Heart right ventricle (tissue), 16 donors: ENCODE measurements at regions not wholly inside any gene's neighbourhood (a gene's known extent, or its start where the extent isn't known, plus 50 kb on each side); places are given as distances from the start of the nearest gene placed in this dataset.
A peak's percentile ranks its signal among the peaks of the same experiment; 100 is the strongest.

Experiments used
- ATAC-seq, 8 donors: fragments of 200-7000 bp; cut with Tn5 transposase; one replicate each; pipeline ENCODE4 v1.9.1; 2020; ENCODE audit warnings: mild to moderate bottlenecking in 8 of 8, moderate library complexity in 8 of 8, moderate number of reproducible peaks in 1 of 8
- DNase-seq, 2 donors: peaks; one replicate each; pipeline ENCODE4 v3.0.0-alpha.2; 2020
- H3K27ac ChIP-seq, 10 donors: fragments of 200-600 bp; sonication (generic) in 2 of 10; one replicate each; pipeline versions ENCODE4 v1.5.0 to v1.8.0; 2020 to 2022; ENCODE audit warnings: mild to moderate bottlenecking in 3 of 10
- H3K27me3 ChIP-seq, 7 donors: fragments of 200-600 bp; one replicate each; pipeline ENCODE4 v1.8.0; 2021 to 2022; ENCODE audit warnings: mild to moderate bottlenecking in 2 of 7
- H3K36me3 ChIP-seq, 9 donors: fragments of 200-600 bp; sonication (generic) in 1 of 9; one replicate each; pipeline versions ENCODE4 v1.5.0 to v1.8.0; 2020 to 2022; ENCODE audit warnings: mild to moderate bottlenecking in 2 of 9
- H3K4me1 ChIP-seq, 9 donors: fragments of 200-600 bp; sonication (generic) in 1 of 9; one replicate each; pipeline versions ENCODE4 v1.5.0 to v1.8.0; 2020 to 2022; ENCODE audit warnings: mild to moderate bottlenecking in 4 of 9
- H3K4me3 ChIP-seq, 10 donors: fragments of 200-600 bp; sonication (generic) in 2 of 10; one replicate each; pipeline versions ENCODE4 v1.5.0 to v1.8.0; 2020 to 2022; ENCODE audit warnings: mild to moderate bottlenecking in 7 of 10, moderate library complexity in 2 of 10
- H3K9me3 ChIP-seq, 11 donors: fragments of 200-600 bp in 10 of 11; sonication (generic) in 2 of 11; one replicate each; pipeline versions ENCODE4 v1.5.0 to v1.8.0; 2013 to 2022; ENCODE audit warnings: mild to moderate bottlenecking in 2 of 11, control low read depth in 1 of 11, moderate library complexity in 1 of 11
- WGBS, 2 donors: extraction: QIAGEN DNeasy Blood & Tissue Kit; methylation state at CpG; one replicate each; pipeline ENCODE4 v1.1.7; 2013; ENCODE audit warnings: inconsistent platforms in 1 of 2; 5-methylcytosine and 5-hydroxymethylcytosine counted together
- intact Hi-C, 10 donors: fragments of 100-400 bp; cut with DNase I; formaldehyde crosslinking; loops; one replicate each; pipeline versions ENCODE4 v1.11.1 to v1.14.2; 2022
- TF ChIP-seq, protein P1 (sequence below), 9 donors: fragments of 200-600 bp; sonication (generic) in 2 of 9; IDR thresholded peaks; one replicate each; pipeline versions ENCODE4 v1.5.0 to v1.8.0; 2021 to 2022; ENCODE audit warnings: antibody characterized with exemption in 9 of 9, mild to moderate bottlenecking in 5 of 9, moderate library complexity in 1 of 9
- donor health status: Arrhythmogenic right ventricular cardiomyopathy.
- donor health status: ischemic (EF 13 %, LVEDD 7.1; RV severe dilation, severe dysfunction).
- donor health status: healthy with polysubstance abuse.
- donor health status: DM: no; HTN: yes; CAD: no.
- donor health status: DM: no; HTN: no; CAD: no.
- donor health status: ischemic (EF 25% LVEDD 6.9; RV normal size, moderate dysfunction).
- donor health status: ischemic (EF 25% LVEDD 5.7; RV mildly dilated, moderate dysfunction).
- donor health status: healthy.
- donor health status: DM: yes; HTN: yes; CAD: no.
- donor health status: Ischemic cardiomyopathy.
- donor health status: ischemic (EF 35%, LVEDD 5.7; RV mildly dilated, moderate dysfunction).
- donor health status: nonischemic (EF 11% LVEDD 7.7; RV severe dilation, severe dysfunction).
- donor health status: DM: yes; HTN: yes; CAD: no.
- donor health status: PGD.
- donor health status: ischemic (EF 29% LVEDD 5.4; RV normal size, mild dysfunction).
- donor health status: nonischemic (EF 23%, LVEDD 6.1; RV moderate dilation, normal function).

DNA sequence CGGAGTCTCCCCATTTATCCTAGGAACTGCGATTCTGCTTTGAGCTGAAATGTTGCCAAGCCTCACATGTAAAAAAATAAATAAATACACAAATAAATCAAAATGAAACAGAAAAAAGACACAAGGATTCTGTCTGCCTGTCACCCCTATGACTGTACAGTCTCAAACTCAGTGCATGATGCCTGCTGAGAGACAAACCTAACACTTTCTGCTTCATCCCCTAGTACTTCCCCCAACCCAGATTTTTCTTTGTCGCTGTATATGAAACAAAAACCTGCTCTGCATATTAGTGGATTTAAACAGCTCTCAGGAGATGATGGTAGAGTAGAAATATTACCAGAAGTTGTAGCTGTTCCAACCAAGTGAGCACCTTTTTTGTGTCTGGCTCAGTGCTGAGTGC, 530.7 kb upstream of the CFAP20DC start:
- peaks cover 0 to 4% (median 0%) of the 10 kb centered on the region in 7 donors for H3K27me3 ChIP-seq
- ATAC-seq (no peak), DNase-seq (no peak)
- peaks cover 0 to 3% (median 0%) of the 10 kb centered on the region in 9 donors for H3K4me1 ChIP-seq
- TF ChIP-seq, protein P1, sequence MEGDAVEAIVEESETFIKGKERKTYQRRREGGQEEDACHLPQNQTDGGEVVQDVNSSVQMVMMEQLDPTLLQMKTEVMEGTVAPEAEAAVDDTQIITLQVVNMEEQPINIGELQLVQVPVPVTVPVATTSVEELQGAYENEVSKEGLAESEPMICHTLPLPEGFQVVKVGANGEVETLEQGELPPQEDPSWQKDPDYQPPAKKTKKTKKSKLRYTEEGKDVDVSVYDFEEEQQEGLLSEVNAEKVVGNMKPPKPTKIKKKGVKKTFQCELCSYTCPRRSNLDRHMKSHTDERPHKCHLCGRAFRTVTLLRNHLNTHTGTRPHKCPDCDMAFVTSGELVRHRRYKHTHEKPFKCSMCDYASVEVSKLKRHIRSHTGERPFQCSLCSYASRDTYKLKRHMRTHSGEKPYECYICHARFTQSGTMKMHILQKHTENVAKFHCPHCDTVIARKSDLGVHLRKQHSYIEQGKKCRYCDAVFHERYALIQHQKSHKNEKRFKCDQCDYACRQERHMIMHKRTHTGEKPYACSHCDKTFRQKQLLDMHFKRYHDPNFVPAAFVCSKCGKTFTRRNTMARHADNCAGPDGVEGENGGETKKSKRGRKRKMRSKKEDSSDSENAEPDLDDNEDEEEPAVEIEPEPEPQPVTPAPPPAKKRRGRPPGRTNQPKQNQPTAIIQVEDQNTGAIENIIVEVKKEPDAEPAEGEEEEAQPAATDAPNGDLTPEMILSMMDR (IDR thresholded peaks at IDR 0.05), result no peak
- intact Hi-C loops, result no loop called here
- H3K4me3 ChIP-seq, result no peak overlapping the region
- H3K9me3 ChIP-seq, result no peaks in the 10 kb centered on the region
- 74 to 90% methylated on average over 3 of the region's 3 CpGs for WGBS, 2 donors
- no peaks in the 10 kb centered on the region for H3K36me3 ChIP-seq
- H3K27ac ChIP-seq, result no peak overlapping the region

DNA sequence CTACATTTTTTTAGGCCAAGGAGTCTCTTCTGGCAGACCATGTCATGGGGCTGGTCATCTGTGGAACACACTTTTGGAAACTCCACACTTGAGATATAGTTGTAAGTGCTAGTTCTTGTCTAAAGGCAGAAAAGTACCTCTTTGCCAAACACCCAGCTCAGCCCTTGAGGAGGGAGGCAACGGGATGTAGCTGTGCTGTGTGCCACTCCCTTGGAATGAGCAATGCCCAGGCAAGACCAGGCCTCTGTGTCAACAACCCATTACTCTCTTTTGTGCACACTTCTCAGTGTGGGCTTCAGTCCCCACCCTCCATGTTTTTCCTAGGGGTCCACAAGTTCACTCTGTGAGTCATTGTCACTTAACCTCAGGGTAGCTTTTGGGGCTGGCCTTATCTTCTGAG, 528.3 kb upstream of the CFAP20DC start:
- ATAC-seq (no peak), DNase-seq (no peak)
- intact Hi-C loops, result loop anchor here in 7 of 10 donors (5.0 to 10.0 kb wide), 5 partner anchors 263 to 366 kb away; no protein-coding TSS in a partner anchor
- TF ChIP-seq, protein P1 (IDR thresholded peaks at IDR 0.05), result no peak
- 69 to 82% methylated on average over 1 of the region's 1 CpG for WGBS, 2 donors
- Histone ChIP-seq H3K36me3 (no peaks in the 10 kb centered on the region), H3K9me3 (no peaks in the 10 kb centered on the region), H3K27me3 (peaks cover 0 to 4% (median 0%) of the 10 kb centered on the region in 7 donors), H3K27ac (no peak overlapping the region), H3K4me1 (peaks cover 0 to 13% (median 0%) of the 10 kb centered on the region in 9 donors), H3K4me3 (no peak overlapping the region)

DNA sequence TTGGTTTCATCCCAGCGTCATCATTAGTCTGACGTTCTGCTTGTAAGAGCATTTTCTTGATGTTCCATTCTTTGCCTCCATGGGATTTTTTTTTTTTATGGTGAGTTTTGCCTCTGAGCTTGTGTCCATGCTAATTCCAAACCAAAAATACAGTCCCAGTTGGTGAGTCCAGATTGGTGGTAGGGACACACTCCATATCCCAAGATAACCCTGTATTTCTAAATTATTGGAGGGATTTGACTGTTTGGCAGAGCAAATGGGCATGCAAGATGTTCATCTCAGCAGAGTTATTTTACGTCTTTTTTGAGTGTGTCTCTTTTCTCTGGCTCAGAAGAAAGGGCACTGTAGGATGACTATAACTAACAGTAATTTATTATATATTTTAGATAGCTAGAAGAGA, 526.8 kb upstream of the CFAP20DC start:
- H3K4me3 ChIP-seq, result no peak overlapping the region
- H3K36me3 ChIP-seq, result no peaks in the 10 kb centered on the region
- H3K27me3 ChIP-seq, result no peaks in the 10 kb centered on the region
- WGBS, 2 donors, result 70 to 73% methylated on average over 3 of the region's 3 CpGs
- ATAC-seq (no peak), DNase-seq (no peak)
- H3K27ac ChIP-seq, result no peak overlapping the region
- no peaks in the 10 kb centered on the region for H3K9me3 ChIP-seq
- H3K4me1 ChIP-seq, result peaks cover 0 to 13% (median 0%) of the 10 kb centered on the region in 9 donors
- intact Hi-C loops, result loop anchor here in 8 of 10 donors (2.0 to 10.0 kb wide), 6 partner anchors 262 to 364 kb away; no protein-coding TSS in a partner anchor
- TF ChIP-seq, protein P1 (IDR thresholded peaks at IDR 0.05), result no peak

DNA sequence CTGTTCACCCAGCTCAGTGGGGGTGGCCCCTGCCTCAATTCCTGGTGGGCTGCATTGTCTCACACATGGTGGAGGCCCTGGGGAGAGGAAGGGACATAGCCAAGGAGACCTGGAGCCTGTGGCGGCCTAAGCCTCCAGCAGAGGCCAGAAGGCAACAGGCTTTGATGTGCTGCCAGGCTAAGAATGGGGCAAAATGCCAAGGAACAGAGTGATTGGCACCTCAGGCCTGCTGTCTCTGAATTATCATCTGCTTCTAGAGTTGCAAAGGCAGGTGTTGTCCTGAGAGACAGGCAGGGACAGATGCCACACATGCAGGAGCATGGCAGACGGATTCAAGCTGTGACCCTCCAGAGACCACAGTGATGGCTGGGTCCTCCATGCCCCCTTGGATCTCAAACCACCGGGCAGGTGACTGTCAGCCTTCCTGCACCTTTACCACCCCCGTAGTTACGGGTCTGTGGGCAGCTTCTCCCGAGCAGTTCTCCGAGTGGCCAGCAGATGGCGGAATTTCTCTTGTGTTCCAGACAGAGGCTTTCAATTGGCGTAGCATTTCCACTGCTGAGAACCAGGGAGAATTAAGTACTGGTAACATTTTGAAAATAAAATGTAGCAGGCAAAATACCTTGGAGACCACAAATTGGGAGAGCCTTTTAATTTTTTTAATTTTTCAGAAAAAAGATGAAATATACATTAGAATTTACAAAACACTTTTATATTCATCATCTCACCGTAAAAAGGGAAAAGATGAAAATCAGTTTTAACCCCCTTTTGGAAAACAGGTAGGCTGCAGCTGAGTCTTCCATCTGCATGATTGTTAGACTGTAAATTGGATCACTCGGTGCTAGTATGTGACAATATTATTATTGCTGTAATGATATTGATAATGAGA, 525.5 kb upstream of the CFAP20DC start:
- TF ChIP-seq, protein P1 (IDR thresholded peaks at IDR 0.05), result peak; percentile 87 to 98 (median 96)

More for the DNA sequence above, 525.5 kb upstream of the CFAP20DC start:
- Histone ChIP-seq H3K4me1 (peaks cover 0 to 18% (median 0%) of the 10 kb centered on the region in 9 donors), H3K9me3 (no peaks in the 10 kb centered on the region), H3K27me3 (no peaks in the 10 kb centered on the region), H3K27ac (no peak overlapping the region), H3K36me3 (no peaks in the 10 kb centered on the region), H3K4me3 (no peak overlapping the region)
- ATAC-seq (peak; percentile 73 to 87 (median 81)), DNase-seq (peak; percentile 81 to 84)
- WGBS, 2 donors, result 21 to 27% methylated on average over 11 of the region's 11 CpGs
- intact Hi-C loops, result loop anchor here (1.0 to 10.0 kb wide), 8 partner anchors 261 to 363 kb away; no protein-coding TSS in a partner anchor
